PC-3 (cell line): ENCODE measurements at regions not wholly inside any gene's neighbourhood (a gene's known extent, or its start where the extent isn't known, plus 50 kb on each side); places are given as distances from the start of the nearest gene placed in this dataset.

Experiments
- EZH2 ChIP-seq: fragments of 300-600 bp; sonication (generic); IDR thresholded peaks from one replicate; pipeline ENCODE4 v1.6.1; 2017; ENCODE audit warnings: antibody characterized with exemption, mild to moderate bottlenecking, low read length; ENCODE audit not compliant: unreplicated experiment
- EZH2phosphoT487 ChIP-seq: fragments of 300-600 bp; sonication (generic); IDR thresholded peaks from 2 replicates; pipeline ENCODE4 v1.6.1; 2018; ENCODE audit warnings: mild to moderate bottlenecking, antibody characterized with exemption, low read length, borderline replicate concordance
- TF ChIP-seq, protein P1 (sequence below): fragments of 300-600 bp; sonication (generic); conservative IDR thresholded peaks from 2 replicates; pipeline ENCODE4 v1.5.1; 2017; ENCODE audit warnings: antibody characterized with exemption, low read depth, mild to moderate bottlenecking, low read length

DNA sequence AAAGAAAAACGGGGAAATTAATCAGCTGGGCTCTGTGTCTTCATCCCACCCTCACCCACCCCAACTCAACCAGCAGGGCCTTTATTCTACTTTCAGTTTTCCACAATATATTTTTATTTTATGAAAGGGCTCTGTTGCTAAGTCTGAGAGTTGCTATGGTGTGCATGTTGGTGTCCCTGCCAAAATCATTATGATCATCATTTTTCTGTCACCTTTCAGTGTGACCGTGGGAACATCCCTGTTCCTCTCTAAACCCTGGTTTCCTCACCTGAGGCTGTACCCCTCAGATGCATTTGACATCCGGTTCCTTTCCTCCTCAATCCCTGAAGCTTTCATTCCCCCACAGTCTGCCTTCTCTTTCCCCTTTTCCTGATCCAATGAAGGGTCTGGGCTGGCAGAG, 180.5 kb downstream of the ZFP36L2 start:
- TF ChIP-seq, protein P1, sequence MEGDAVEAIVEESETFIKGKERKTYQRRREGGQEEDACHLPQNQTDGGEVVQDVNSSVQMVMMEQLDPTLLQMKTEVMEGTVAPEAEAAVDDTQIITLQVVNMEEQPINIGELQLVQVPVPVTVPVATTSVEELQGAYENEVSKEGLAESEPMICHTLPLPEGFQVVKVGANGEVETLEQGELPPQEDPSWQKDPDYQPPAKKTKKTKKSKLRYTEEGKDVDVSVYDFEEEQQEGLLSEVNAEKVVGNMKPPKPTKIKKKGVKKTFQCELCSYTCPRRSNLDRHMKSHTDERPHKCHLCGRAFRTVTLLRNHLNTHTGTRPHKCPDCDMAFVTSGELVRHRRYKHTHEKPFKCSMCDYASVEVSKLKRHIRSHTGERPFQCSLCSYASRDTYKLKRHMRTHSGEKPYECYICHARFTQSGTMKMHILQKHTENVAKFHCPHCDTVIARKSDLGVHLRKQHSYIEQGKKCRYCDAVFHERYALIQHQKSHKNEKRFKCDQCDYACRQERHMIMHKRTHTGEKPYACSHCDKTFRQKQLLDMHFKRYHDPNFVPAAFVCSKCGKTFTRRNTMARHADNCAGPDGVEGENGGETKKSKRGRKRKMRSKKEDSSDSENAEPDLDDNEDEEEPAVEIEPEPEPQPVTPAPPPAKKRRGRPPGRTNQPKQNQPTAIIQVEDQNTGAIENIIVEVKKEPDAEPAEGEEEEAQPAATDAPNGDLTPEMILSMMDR, result no peak
- TF ChIP-seq EZH2 (no peak), EZH2phosphoT487 (no peak)
